ENCODE measurements at regions not wholly inside any gene's neighbourhood (a gene's known extent, or its start where the extent isn't known, plus 50 kb on each side); places are given as distances from the start of the nearest gene placed in this dataset.

DNA sequence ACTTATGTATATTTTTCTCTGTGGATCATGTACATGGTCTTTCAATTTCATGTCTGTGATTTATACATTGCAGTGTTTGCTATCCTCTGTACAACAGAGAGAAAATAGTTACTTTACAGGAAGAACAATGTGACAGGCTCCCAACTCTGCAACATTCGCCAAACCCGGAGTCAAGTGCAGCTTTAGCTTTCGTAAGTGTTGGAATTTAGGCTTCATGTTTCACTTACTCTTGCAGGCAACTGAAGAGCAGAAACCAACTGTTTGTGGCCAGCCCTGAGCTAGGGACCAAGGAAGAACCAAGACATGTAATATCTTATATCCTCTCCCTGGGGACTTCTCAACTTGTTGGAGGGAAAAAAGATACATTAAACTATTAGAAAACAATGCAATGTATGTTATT is 147.9 kb downstream of the C5orf15 start:
- TF ChIP-seq, protein P1, sequence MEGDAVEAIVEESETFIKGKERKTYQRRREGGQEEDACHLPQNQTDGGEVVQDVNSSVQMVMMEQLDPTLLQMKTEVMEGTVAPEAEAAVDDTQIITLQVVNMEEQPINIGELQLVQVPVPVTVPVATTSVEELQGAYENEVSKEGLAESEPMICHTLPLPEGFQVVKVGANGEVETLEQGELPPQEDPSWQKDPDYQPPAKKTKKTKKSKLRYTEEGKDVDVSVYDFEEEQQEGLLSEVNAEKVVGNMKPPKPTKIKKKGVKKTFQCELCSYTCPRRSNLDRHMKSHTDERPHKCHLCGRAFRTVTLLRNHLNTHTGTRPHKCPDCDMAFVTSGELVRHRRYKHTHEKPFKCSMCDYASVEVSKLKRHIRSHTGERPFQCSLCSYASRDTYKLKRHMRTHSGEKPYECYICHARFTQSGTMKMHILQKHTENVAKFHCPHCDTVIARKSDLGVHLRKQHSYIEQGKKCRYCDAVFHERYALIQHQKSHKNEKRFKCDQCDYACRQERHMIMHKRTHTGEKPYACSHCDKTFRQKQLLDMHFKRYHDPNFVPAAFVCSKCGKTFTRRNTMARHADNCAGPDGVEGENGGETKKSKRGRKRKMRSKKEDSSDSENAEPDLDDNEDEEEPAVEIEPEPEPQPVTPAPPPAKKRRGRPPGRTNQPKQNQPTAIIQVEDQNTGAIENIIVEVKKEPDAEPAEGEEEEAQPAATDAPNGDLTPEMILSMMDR (IDR thresholded peaks at IDR 0.05) = no peak
- no peak for TF ChIP-seq POLR2A (IDR thresholded peaks at IDR 0.05; ENCODE audit: low read depth)
- no peak for TF ChIP-seq POLR2AphosphoS5 (IDR thresholded peaks at IDR 0.05)
